Bronchial epithelial cell (primary cell): ENCODE measurements at regions not wholly inside any gene's neighbourhood (a gene's known extent, or its start where the extent isn't known, plus 50 kb on each side); places are given as distances from the start of the nearest gene placed in this dataset.

ENCODE experiments used
- DNase-seq: peaks from one replicate; pipeline ENCODE4 v3.0.0-alpha.2; 2010; ENCODE audit warnings: low read depth
- FAIRE-seq: peaks from 2 replicates; lab custom pipeline; 2011; peaks lifted over from hg19 to GRCh38; lab: Jason Lieb, UNC
- H3K27me3 ChIP-seq: 2 replicates; pipeline ENCODE4 v1.5.1; 2011; ENCODE audit warnings: low read length; ENCODE audit not compliant: control insufficient read depth, insufficient read depth
- H3K36me3 ChIP-seq: 2 replicates; pipeline ENCODE4 v1.5.1; 2011; ENCODE audit warnings: low read length; ENCODE audit not compliant: control insufficient read depth, insufficient read depth
- H3K4me3 ChIP-seq: 2 replicates; pipeline ENCODE4 v1.5.1; 2011; ENCODE audit warnings: mild to moderate bottlenecking, low read depth, low read length, control low read depth
- CTCF ChIP-seq: IDR thresholded peaks from 2 replicates; pipeline ENCODE4 v1.5.1; 2011; ENCODE audit warnings: mild to moderate bottlenecking, moderate library complexity, low read length, control low read depth, inconsistent platforms; ENCODE audit not compliant: insufficient read depth, severe bottlenecking

- Histone ChIP-seq H3K36me3 (no peaks in the 10 kb centered on the region), H3K4me3 (no peak overlapping the region), H3K27me3 (no peaks in the 10 kb centered on the region)
- no peak for DNase-seq
- TF ChIP-seq CTCF, result no peak
- FAIRE-seq, result no peak
These were observed 867.4 kb upstream of the API5 start for GRCh38 chr11:42444406-42444805.

- Histone ChIP-seq H3K27me3 (no peaks in the 10 kb centered on the region), H3K36me3 (no peaks in the 10 kb centered on the region), H3K4me3 (no peak overlapping the region)
- peak; percentile 36 for DNase-seq
- no peak for FAIRE-seq
- TF ChIP-seq CTCF, result no peak
These were observed 849.1 kb upstream of the API5 start for GRCh38 chr11:42462558-42463310.

GRCh38 chr11:42465623-42466022, 846.2 kb upstream of the API5 start:
- TF ChIP-seq CTCF, result no peak
- no peaks in the 10 kb centered on the region for H3K27me3 ChIP-seq
- no peaks in the 10 kb centered on the region for H3K36me3 ChIP-seq
- no peak for FAIRE-seq
- DNase-seq, result no peak
- H3K4me3 ChIP-seq, result no peak overlapping the region

GRCh38 chr11:42473106-42473505, 838.7 kb upstream of the API5 start:
- Histone ChIP-seq H3K27me3 (no peaks in the 10 kb centered on the region), H3K4me3 (no peak overlapping the region), H3K36me3 (no peaks in the 10 kb centered on the region)
- TF ChIP-seq CTCF, result no peak
- DNase-seq, result no peak
- FAIRE-seq, result no peak

GRCh38 chr11:42482822-42483221, 829.0 kb upstream of the API5 start:
- TF ChIP-seq CTCF, result no peak
- peak; percentile 1 for DNase-seq
- H3K4me3 ChIP-seq, result no peak overlapping the region
- no peak for FAIRE-seq
- no peaks in the 10 kb centered on the region for H3K27me3 ChIP-seq
- no peaks in the 10 kb centered on the region for H3K36me3 ChIP-seq

- no peak for TF ChIP-seq CTCF
- H3K27me3 ChIP-seq, result no peaks in the 10 kb centered on the region
- FAIRE-seq (no peak), DNase-seq (no peak)
- no peaks in the 10 kb centered on the region for H3K36me3 ChIP-seq
- H3K4me3 ChIP-seq, result no peak overlapping the region
These were observed 821.3 kb upstream of the API5 start for GRCh38 chr11:42490506-42490905.
